Testis (tissue), 2 donors: ENCODE measurements at regions not wholly inside any gene's neighbourhood (a gene's known extent, or its start where the extent isn't known, plus 50 kb on each side); places are given as distances from the start of the nearest gene placed in this dataset.
"Not testable (repeated sequence)": the region's sequence is repeated elsewhere in the genome, so short reads cannot be mapped to it uniquely, and the experiment has no call there.

Experiments
- DNase-seq: peaks from one replicate; pipeline ENCODE4 v3.0.0-alpha.2; 2019
- H3K27ac ChIP-seq, 2 donors: fragments of 200-600 bp; sonication (generic); one replicate each; pipeline ENCODE4 v1.5.1; 2019
- H3K27me3 ChIP-seq: fragments of 200-600 bp; sonication (generic); one replicate; pipeline ENCODE4 v1.5.1; 2019
- H3K36me3 ChIP-seq: fragments of 200-600 bp; sonication (generic); one replicate; pipeline ENCODE4 v1.5.1; 2017; ENCODE audit warnings: low read depth; ENCODE audit errors: missing control alignments
- H3K4me1 ChIP-seq: fragments of 200-600 bp; sonication (generic); one replicate; pipeline ENCODE4 v1.5.1; 2019
- H3K4me3 ChIP-seq, 2 donors: fragments of 200-600 bp; sonication (generic); one replicate each; pipeline ENCODE4 v1.5.1; 2017 to 2019
- H3K9me3 ChIP-seq: fragments of 200-600 bp; sonication (generic); one replicate; pipeline ENCODE4 v1.5.1; 2017
- POLR2A ChIP-seq: fragments of 450-650 bp; IDR thresholded peaks from one replicate; pipeline ENCODE4 v1.6.1; 2017; ENCODE audit warnings: antibody characterized with exemption, mild to moderate bottlenecking, moderate library complexity
- WGBS, 2 donors: methylation state at CpG; one replicate each; pipeline ENCODE4 v1.1.5; 2018; 5-methylcytosine and 5-hydroxymethylcytosine counted together
- intact Hi-C: fragments of 100-400 bp; cut with DNase I; formaldehyde crosslinking; loops from one replicate; pipeline ENCODE4 v1.15.1; 2023; ENCODE audit warnings: low total_unique reads
- TF ChIP-seq, protein P1 (sequence below), 3 experiments: fragments of 450-650 bp in 2 of 3; fragments of 200-600 bp in 1 of 3; sonication (generic) in 1 of 3; IDR thresholded peaks; one replicate each; pipeline ENCODE4 v1.5.1; 2016 to 2019; ENCODE audit warnings: antibody characterized with exemption in 3 of 3, mild to moderate bottlenecking in 2 of 3, moderate library complexity in 1 of 3

DNA sequence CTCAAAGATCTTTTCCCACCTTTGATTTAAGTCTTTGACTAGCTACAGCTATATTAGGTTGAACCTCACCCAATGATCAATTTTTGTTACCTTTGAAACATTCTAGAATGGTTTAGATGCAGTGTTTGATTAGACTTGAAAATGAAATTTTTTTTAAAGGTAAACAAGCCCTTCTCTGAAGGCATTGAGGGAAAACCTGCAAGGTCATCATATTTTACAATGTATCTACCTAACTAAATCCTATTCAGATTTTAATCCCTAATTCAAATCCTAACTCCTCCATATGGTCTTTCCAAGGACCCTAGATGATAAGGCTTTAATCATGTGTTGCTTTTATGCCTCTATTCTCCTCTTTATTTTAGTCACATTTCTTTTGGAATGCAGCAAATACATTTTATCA is 95.4 kb downstream of the ALG10B start:
- Histone ChIP-seq H3K4me1 (no peaks in the 10 kb centered on the region), H3K9me3 (no peaks in the 10 kb centered on the region), H3K27ac (no peak overlapping the region), H3K27me3 (no peaks in the 10 kb centered on the region), H3K4me3 (no peak overlapping the region), H3K36me3 (no peaks in the 10 kb centered on the region)
- intact Hi-C loops: no loop called here
- no peak for TF ChIP-seq POLR2A
- no peak for DNase-seq

DNA sequence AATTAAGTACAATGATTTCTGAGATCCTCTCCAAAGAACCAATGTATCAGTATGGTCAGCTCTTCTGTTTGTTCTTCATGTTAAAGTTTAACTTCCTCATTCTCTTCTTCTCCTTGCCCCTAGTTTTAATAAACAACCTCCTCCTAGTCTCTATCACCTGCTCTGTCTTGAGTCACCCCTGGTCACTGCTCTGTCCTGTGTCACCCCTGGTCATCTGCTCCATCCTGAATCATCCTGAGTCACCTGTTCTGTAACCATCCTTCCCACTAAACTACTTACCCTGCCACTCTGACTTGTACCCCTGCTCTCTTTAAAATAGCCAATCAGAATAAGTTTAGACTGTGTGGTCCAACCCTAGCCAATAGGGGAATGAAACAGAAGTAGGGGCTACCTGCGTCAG is 100.5 kb downstream of the ALG10B start:
- Histone ChIP-seq H3K27me3 (no peaks in the 10 kb centered on the region), H3K36me3 (no peaks in the 10 kb centered on the region), H3K4me1 (no peaks in the 10 kb centered on the region), H3K27ac (no peak overlapping the region), H3K4me3 (no peak overlapping the region), H3K9me3 (no peaks in the 10 kb centered on the region)
- WGBS, 2 donors: 78 to 86% methylated on average over 1 of the region's 1 CpG
- DNase-seq: no peak
- TF ChIP-seq, protein P1, sequence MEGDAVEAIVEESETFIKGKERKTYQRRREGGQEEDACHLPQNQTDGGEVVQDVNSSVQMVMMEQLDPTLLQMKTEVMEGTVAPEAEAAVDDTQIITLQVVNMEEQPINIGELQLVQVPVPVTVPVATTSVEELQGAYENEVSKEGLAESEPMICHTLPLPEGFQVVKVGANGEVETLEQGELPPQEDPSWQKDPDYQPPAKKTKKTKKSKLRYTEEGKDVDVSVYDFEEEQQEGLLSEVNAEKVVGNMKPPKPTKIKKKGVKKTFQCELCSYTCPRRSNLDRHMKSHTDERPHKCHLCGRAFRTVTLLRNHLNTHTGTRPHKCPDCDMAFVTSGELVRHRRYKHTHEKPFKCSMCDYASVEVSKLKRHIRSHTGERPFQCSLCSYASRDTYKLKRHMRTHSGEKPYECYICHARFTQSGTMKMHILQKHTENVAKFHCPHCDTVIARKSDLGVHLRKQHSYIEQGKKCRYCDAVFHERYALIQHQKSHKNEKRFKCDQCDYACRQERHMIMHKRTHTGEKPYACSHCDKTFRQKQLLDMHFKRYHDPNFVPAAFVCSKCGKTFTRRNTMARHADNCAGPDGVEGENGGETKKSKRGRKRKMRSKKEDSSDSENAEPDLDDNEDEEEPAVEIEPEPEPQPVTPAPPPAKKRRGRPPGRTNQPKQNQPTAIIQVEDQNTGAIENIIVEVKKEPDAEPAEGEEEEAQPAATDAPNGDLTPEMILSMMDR (IDR thresholded peaks at IDR 0.05): no peak
- TF ChIP-seq POLR2A: no peak
- intact Hi-C loops: no loop called here

DNA sequence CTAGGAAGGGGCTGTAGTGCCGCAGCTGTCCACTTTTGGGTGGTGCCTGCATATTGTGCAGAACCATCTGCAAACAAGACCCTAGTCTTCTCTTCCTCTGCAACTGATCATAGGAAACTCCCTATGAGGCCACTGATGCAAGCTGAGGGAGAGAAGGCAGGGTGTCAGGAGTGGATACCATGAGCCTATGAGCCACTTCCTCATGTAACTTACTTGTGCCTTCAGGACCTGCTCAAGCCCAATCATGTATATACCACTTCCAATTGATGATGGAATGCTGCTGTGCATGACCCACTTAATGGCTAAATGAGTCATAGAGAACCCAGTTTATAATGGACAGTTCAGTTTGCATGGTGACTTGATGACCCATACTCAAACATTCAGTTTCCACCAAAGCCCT is 107.9 kb downstream of the ALG10B start:
- no peak overlapping the region for H3K4me3 ChIP-seq
- no peak for DNase-seq
- no peaks in the 10 kb centered on the region for H3K4me1 ChIP-seq
- intact Hi-C loops: no loop called here
- 89 to 100% methylated on average over 1 of the region's 1 CpG for WGBS, 2 donors
- H3K27me3 ChIP-seq: no peaks in the 10 kb centered on the region
- no peaks in the 10 kb centered on the region for H3K36me3 ChIP-seq
- TF ChIP-seq, protein P1 (IDR thresholded peaks at IDR 0.05): no peak
- TF ChIP-seq POLR2A: no peak
- no peak overlapping the region for H3K27ac ChIP-seq
- H3K9me3 ChIP-seq: no peaks in the 10 kb centered on the region

DNA sequence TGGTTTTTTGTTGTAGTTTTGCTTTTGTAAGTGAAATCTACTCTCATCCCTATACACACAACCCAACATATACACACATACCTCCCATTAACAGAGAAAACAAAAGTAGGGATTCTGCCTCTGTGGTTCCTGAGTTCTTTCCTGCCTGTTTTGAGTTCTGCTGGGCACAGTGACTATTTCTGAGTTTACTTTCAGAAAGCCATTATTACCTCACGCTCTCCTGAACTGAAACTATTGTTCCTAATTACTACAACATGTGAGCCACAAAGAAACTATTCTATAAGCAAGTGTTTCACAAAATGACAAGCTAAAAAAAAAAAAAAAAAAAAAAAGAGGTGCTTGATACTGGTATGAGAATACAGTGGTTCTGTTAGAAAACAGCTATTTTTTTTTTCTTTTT is 110.9 kb downstream of the ALG10B start:
- H3K27ac ChIP-seq: no peak overlapping the region
- H3K36me3 ChIP-seq: no peaks in the 10 kb centered on the region
- no peak for DNase-seq
- H3K4me1 ChIP-seq: no peaks in the 10 kb centered on the region
- 68% methylated on average over 1 of the region's 1 CpG for WGBS, 2 donors
- no peaks in the 10 kb centered on the region for H3K27me3 ChIP-seq
- TF ChIP-seq, protein P1 (IDR thresholded peaks at IDR 0.05): no peak
- TF ChIP-seq POLR2A: no peak
- H3K9me3 ChIP-seq: no peaks in the 10 kb centered on the region
- intact Hi-C loops: no loop called here
- no peak overlapping the region for H3K4me3 ChIP-seq

DNA sequence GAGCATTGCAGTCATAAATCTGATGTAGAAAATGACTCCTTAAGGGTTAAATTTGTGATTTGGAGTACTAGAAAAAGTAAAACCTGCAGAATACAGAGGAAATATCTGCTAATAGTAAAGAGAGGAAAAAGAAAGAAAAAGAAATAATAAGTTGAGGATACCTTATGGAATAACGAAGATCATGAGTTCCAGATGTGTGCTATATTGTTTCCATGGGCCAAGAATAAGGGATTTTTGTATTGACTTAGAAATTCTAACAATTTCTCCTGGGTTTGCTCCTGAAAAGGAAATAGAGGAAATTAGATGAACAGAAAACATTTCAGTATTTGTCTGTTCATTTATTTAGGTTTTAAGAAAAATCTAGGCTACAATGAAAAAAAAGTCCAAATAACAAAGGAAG is 115.3 kb downstream of the ALG10B start:
- H3K4me1 ChIP-seq: no peaks in the 10 kb centered on the region
- no peaks in the 10 kb centered on the region for H3K9me3 ChIP-seq
- TF ChIP-seq POLR2A: no peak
- TF ChIP-seq, protein P1 (IDR thresholded peaks at IDR 0.05): no peak
- no peak overlapping the region for H3K4me3 ChIP-seq
- no peak overlapping the region for H3K27ac ChIP-seq
- DNase-seq: no peak
- 59 to 68% methylated on average over 1 of the region's 1 CpG for WGBS, 2 donors
- intact Hi-C loops: no loop called here
- no peaks in the 10 kb centered on the region for H3K27me3 ChIP-seq
- no peaks in the 10 kb centered on the region for H3K36me3 ChIP-seq

DNA sequence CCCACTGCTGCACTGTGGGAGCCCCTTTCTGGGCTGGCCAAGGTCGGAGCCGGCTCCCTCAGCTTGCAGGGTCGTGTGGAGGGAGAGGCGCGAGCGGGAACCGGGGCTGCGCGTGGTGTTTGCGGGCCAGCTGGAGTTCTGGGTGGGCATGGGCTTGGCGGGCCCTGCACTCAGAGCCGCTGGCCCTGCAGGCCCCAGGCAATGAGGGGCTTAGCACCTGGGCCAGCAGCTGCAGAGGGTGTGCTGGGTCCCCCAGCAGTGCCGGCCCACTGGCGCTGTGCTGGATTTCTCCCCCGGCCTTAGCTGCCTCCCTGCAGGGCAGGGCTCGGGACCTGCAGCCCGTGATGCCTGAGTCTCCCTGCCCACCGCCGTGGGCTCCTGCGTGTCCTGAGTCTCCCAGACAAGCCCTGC is 125.3 kb downstream of the ALG10B start:
- DNase-seq, H3K9me3 ChIP-seq, intact Hi-C loops, H3K36me3 ChIP-seq, H3K27ac ChIP-seq, H3K4me3 ChIP-seq, H3K4me1 ChIP-seq, H3K27me3 ChIP-seq: not testable (repeated sequence)
- WGBS, 2 donors: 40 to 90% methylated on average over 5 to 17 of the region's 20 CpGs
